GM12878 (cell line): ENCODE measurements at regions not wholly inside any gene's neighbourhood (a gene's known extent, or its start where the extent isn't known, plus 50 kb on each side); places are given as distances from the start of the nearest gene placed in this dataset.

Experiments used
- ATAC-seq: fragments of 200-7000 bp; cut with Tn5 transposase; 3 replicates; pipeline ENCODE4 v1.9.1; 2020; ENCODE audit warnings: mild to moderate bottlenecking, moderate library complexity
- BruUV-seq: library from RNA; stranded (reverse); fragments of 400-500 nt; replicated peaks from 2 replicates; lab custom pipeline; 2021; lab: Mats Ljungman, UMichigan
- CTCF ChIA-PET: fragments of 300-600 bp; sonication (Branson Sonifier 250); formaldehyde crosslinking; extraction: SDS; loops from one replicate; lab custom pipeline; 2021; ENCODE audit warnings: inconsistent platforms; lab: Yijun Ruan, JAX
- POLR2A ChIA-PET: fragments of 350-600 bp; formaldehyde crosslinking; extraction: SDS; loops from one replicate; lab custom pipeline; 2021; ENCODE audit warnings: inconsistent platforms; lab: Charles Lee
- RAD21 ChIA-PET: fragments of 300-600 bp; sonication (Branson Sonifier 250); formaldehyde crosslinking; loops from one replicate; lab custom pipeline; 2023; ENCODE audit warnings: antibody characterized with exemption; ENCODE audit not compliant: unreplicated experiment; lab: Charles Lee
- SMC1A ChIA-PET: fragments of 300-600 bp; sonication (Branson Sonifier 250); formaldehyde crosslinking; loops from one replicate; lab custom pipeline; 2023; ENCODE audit not compliant: unreplicated experiment, uncharacterized antibody; lab: Charles Lee
- DNase-seq: peaks from one replicate; pipeline ENCODE4 v3.0.0-alpha.2; 2011; ENCODE audit warnings: low read depth, low spot score
- FAIRE-seq: peaks from 3 replicates; lab custom pipeline; 2011; peaks lifted over from hg19 to GRCh38; lab: Jason Lieb, UNC
- H2AFZ ChIP-seq: 2 replicates; pipeline ENCODE4 v1.6.0; 2011; ENCODE audit warnings: low read depth, low read length, control low read depth; ENCODE audit not compliant: control insufficient read depth
- H3K27ac ChIP-seq: 2 replicates; pipeline ENCODE4 v1.5.1; 2011; ENCODE audit warnings: control low read depth; ENCODE audit not compliant: control insufficient read depth, insufficient read depth
- H3K27me3 ChIP-seq, 2 experiments: replicated peaks in 1 of 2; 2 replicates each; pipeline versions ENCODE4 v1.6.0 to v1.6.1; 2011; ENCODE audit warnings: low read length in 1 of 2; ENCODE audit not compliant: control insufficient read depth in 2 of 2, insufficient read depth in 2 of 2
- H3K36me3 ChIP-seq, 2 experiments: 2 replicates each; pipeline ENCODE4 v1.5.1; 2011; ENCODE audit warnings: low read length in 1 of 2; ENCODE audit not compliant: control insufficient read depth in 2 of 2, insufficient read depth in 2 of 2
- H3K4me1 ChIP-seq: 2 replicates; pipeline ENCODE4 v1.6.1; 2011; ENCODE audit warnings: mild to moderate bottlenecking, low read length, moderate library complexity, mixed read lengths; ENCODE audit not compliant: control insufficient read depth, insufficient read depth
- H3K4me2 ChIP-seq: 2 replicates; pipeline ENCODE4 v1.6.0; 2011; ENCODE audit warnings: control low read depth; ENCODE audit not compliant: control insufficient read depth, insufficient read depth
- H3K4me3 ChIP-seq: fragments of 200-600 bp; sonication (generic); 2 replicates; pipeline ENCODE4 v1.5.1; 2016
- H3K79me2 ChIP-seq: 2 replicates; pipeline ENCODE4 v1.6.0; 2011; ENCODE audit warnings: low read length; ENCODE audit not compliant: control insufficient read depth, insufficient read depth
- H3K9ac ChIP-seq: 2 replicates; pipeline ENCODE4 v1.8.0; 2011; ENCODE audit warnings: low read length, control low read depth, mixed read lengths; ENCODE audit not compliant: control insufficient read depth, insufficient read depth
- H3K9me3 ChIP-seq: replicated peaks from 3 replicates; pipeline ENCODE4 v1.5.1; 2011; ENCODE audit warnings: mild to moderate bottlenecking, low read length; ENCODE audit not compliant: control insufficient read depth, insufficient read depth
- H4K20me1 ChIP-seq: 2 replicates; pipeline ENCODE4 v1.6.0; 2011; ENCODE audit not compliant: control insufficient read depth, insufficient read depth
- HDAC2 ChIP-seq: fragments of 200-600 bp; sonication (generic); IDR thresholded peaks from 2 replicates; pipeline ENCODE4 v1.6.1; 2017
- HDAC6 ChIP-seq: fragments of 200-600 bp; sonication (generic); IDR thresholded peaks from one replicate; pipeline ENCODE4 v1.8.0; 2017; ENCODE audit warnings: antibody characterized with exemption; ENCODE audit not compliant: unreplicated experiment
- NFIC ChIP-seq: IDR thresholded peaks from 2 replicates; pipeline ENCODE4 v1.6.1; 2012; ENCODE audit warnings: low read depth, mild to moderate bottlenecking, inconsistent platforms, low read length, moderate library complexity
- NFXL1 ChIP-seq: fragments of 450-650 bp; IDR thresholded peaks from 2 replicates; pipeline ENCODE4 v1.6.1; 2017; ENCODE audit warnings: antibody characterized with exemption, mild to moderate bottlenecking, borderline replicate concordance
- NRF1 ChIP-seq: conservative IDR thresholded peaks from 2 replicates; pipeline ENCODE4 v1.6.1; 2011; ENCODE audit warnings: mild to moderate bottlenecking, low read depth, low read length, improper control_type of control experiment
- PAX5 ChIP-seq: IDR thresholded peaks from 2 replicates; pipeline ENCODE4 v1.6.1; 2011; ENCODE audit warnings: low read depth, low read length, borderline replicate concordance
- TCF3 ChIP-seq: IDR thresholded peaks from 2 replicates; pipeline ENCODE4 v1.6.1; 2012; ENCODE audit warnings: low read depth, mild to moderate bottlenecking, low read length, borderline replicate concordance; ENCODE audit not compliant: insufficient read depth
- ZNF207 ChIP-seq: fragments of 450-650 bp; IDR thresholded peaks from 2 replicates; pipeline ENCODE4 v1.6.1; 2014; ENCODE audit warnings: antibody characterized with exemption, mild to moderate bottlenecking, borderline replicate concordance
- ZNF274 ChIP-seq: IDR thresholded peaks from one replicate; pipeline ENCODE4 v1.8.0; 2011; ENCODE audit not compliant: insufficient read length, insufficient read depth
- WGBS: methylation state at CpG from one replicate; pipeline ENCODE4 v1.1.6; 2016; ENCODE audit warnings: low lambda C conversion rate; ENCODE audit not compliant: insufficient replicate concordance, insufficient coverage; ENCODE audit errors: missing lambda C conversion rate; 5-methylcytosine and 5-hydroxymethylcytosine counted together
- in situ Hi-C: fragments of 300-500 bp; cut with MboI; formaldehyde crosslinking; loops from 9 replicates; pipeline ENCODE4 v1.14.3; 2018; ENCODE audit warnings: mixed read lengths
- intact Hi-C: fragments of 100-400 bp; cut with micrococcal nuclease; formaldehyde crosslinking; loops from one replicate; pipeline ENCODE4 v1.14.2; 2022; ENCODE audit not compliant: unreplicated experiment
- TF ChIP-seq, protein P1 (sequence below): IDR thresholded peaks from 2 replicates; pipeline ENCODE4 v1.6.1; 2011; ENCODE audit warnings: borderline replicate concordance, low read depth, mild to moderate bottlenecking, moderate library complexity, low read length; ENCODE audit not compliant: insufficient read depth, poor library complexity, severe bottlenecking
- TF ChIP-seq, protein P2 (sequence below): fragments of 450-650 bp; formaldehyde crosslinking; IDR thresholded peaks from 2 replicates; pipeline ENCODE4 v1.4.0; 2022; ENCODE audit warnings: mild to moderate bottlenecking, moderate library complexity
- TF ChIP-seq, protein P3 (sequence below): fragments of 450-650 bp; IDR thresholded peaks from 2 replicates; pipeline ENCODE4 v1.6.1; 2016; ENCODE audit warnings: mild to moderate bottlenecking, moderate library complexity, borderline replicate concordance
- TF ChIP-seq, protein P4 (sequence below): IDR thresholded peaks from 2 replicates; pipeline ENCODE4 v1.6.1; 2012; ENCODE audit warnings: low read depth, low read length, improper control_type of control experiment

DNA sequence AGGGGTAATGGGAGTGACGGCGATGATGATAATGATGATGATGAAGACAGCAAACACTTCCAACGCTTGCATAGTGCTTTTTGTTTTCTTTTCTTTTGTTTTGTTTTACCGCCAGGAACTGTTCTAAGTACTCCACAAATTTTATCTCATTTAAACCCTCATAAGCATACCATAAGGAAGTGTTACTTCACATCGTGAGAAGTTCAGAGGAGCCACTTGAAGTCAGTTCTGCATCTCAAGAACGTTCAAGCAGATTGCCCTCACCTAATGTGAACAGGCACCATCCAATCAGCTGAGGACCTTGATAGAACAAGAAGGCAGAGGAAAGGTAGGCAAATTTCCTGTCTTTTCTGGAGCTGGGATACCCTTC is 104.1 kb downstream of the LSM3 start:
- peaks cover 2 to 4% of the 10 kb centered on the region in 2 experiments; a peak in 2 of 4 replicates for H3K27me3 ChIP-seq
- no peak overlapping the region for H2AFZ ChIP-seq
- H4K20me1 ChIP-seq, result no peaks in the 10 kb centered on the region
- H3K79me2 ChIP-seq, result no peaks in the 10 kb centered on the region
- no peak for FAIRE-seq
- intact Hi-C loops (no loop called here), in situ Hi-C loops (no loop called here)
- ChIA-PET CTCF (no interaction called here), RAD21 (no interaction called here), SMC1A (no interaction called here), POLR2A (no interaction called here)
- no peaks in the 10 kb centered on the region for H3K36me3 ChIP-seq
- no peak overlapping the region for H3K27ac ChIP-seq
- no peak overlapping the region for H3K4me3 ChIP-seq
- no peak overlapping the region for H3K9ac ChIP-seq
- no TSS peak for BruUV-seq
- no peak for DNase-seq
- WGBS, result 48% methylated on average over 6 of the region's 6 CpGs
- no peaks in the 10 kb centered on the region for H3K9me3 ChIP-seq
- no peaks in the 10 kb centered on the region for H3K4me1 ChIP-seq
- no peak overlapping the region for H3K4me2 ChIP-seq
- no peak for ATAC-seq
- TF ChIP-seq NFIC, result no peak
- TF ChIP-seq, protein P1, sequence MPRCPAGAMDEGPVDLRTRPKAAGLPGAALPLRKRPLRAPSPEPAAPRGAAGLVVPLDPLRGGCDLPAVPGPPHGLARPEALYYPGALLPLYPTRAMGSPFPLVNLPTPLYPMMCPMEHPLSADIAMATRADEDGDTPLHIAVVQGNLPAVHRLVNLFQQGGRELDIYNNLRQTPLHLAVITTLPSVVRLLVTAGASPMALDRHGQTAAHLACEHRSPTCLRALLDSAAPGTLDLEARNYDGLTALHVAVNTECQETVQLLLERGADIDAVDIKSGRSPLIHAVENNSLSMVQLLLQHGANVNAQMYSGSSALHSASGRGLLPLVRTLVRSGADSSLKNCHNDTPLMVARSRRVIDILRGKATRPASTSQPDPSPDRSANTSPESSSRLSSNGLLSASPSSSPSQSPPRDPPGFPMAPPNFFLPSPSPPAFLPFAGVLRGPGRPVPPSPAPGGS, result no peak
- no peak for TF ChIP-seq TCF3
- no peak for TF ChIP-seq ZNF207
- TF ChIP-seq PAX5, result no peak
- no peak for TF ChIP-seq HDAC2
- TF ChIP-seq, protein P2, sequence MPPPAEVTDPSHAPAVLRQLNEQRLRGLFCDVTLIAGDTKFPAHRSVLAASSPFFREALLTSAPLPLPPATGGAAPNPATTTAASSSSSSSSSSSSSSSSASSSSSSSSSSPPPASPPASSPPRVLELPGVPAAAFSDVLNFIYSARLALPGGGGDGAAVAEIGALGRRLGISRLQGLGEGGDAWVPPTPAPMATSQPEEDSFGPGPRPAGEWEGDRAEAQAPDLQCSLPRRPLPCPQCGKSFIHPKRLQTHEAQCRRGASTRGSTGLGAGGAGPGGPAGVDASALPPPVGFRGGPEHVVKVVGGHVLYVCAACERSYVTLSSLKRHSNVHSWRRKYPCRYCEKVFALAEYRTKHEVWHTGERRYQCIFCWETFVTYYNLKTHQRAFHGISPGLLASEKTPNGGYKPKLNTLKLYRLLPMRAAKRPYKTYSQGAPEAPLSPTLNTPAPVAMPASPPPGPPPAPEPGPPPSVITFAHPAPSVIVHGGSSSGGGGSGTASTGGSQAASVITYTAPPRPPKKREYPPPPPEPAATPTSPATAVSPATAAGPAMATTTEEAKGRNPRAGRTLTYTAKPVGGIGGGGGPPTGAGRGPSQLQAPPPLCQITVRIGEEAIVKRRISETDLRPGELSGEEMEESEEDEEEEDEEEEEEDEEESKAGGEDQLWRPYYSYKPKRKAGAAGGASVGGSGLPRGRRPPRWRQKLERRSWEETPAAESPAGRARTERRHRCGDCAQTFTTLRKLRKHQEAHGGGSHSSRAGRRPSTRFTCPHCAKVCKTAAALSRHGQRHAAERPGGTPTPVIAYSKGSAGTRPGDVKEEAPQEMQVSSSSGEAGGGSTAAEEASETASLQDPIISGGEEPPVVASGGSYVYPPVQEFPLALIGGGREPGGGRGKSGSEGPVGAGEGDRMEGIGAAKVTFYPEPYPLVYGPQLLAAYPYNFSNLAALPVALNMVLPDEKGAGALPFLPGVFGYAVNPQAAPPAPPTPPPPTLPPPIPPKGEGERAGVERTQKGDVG (CRISPR knock-in tag), result no peak
- TF ChIP-seq, protein P3, sequence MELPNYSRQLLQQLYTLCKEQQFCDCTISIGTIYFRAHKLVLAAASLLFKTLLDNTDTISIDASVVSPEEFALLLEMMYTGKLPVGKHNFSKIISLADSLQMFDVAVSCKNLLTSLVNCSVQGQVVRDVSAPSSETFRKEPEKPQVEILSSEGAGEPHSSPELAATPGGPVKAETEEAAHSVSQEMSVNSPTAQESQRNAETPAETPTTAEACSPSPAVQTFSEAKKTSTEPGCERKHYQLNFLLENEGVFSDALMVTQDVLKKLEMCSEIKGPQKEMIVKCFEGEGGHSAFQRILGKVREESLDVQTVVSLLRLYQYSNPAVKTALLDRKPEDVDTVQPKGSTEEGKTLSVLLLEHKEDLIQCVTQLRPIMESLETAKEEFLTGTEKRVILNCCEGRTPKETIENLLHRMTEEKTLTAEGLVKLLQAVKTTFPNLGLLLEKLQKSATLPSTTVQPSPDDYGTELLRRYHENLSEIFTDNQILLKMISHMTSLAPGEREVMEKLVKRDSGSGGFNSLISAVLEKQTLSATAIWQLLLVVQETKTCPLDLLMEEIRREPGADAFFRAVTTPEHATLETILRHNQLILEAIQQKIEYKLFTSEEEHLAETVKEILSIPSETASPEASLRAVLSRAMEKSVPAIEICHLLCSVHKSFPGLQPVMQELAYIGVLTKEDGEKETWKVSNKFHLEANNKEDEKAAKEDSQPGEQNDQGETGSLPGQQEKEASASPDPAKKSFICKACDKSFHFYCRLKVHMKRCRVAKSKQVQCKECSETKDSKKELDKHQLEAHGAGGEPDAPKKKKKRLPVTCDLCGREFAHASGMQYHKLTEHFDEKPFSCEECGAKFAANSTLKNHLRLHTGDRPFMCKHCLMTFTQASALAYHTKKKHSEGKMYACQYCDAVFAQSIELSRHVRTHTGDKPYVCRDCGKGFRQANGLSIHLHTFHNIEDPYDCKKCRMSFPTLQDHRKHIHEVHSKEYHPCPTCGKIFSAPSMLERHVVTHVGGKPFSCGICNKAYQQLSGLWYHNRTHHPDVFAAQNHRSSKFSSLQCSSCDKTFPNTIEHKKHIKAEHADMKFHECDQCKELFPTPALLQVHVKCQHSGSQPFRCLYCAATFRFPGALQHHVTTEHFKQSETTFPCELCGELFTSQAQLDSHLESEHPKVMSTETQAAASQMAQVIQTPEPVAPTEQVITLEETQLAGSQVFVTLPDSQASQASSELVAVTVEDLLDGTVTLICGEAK, result no peak
- TF ChIP-seq, protein P4, sequence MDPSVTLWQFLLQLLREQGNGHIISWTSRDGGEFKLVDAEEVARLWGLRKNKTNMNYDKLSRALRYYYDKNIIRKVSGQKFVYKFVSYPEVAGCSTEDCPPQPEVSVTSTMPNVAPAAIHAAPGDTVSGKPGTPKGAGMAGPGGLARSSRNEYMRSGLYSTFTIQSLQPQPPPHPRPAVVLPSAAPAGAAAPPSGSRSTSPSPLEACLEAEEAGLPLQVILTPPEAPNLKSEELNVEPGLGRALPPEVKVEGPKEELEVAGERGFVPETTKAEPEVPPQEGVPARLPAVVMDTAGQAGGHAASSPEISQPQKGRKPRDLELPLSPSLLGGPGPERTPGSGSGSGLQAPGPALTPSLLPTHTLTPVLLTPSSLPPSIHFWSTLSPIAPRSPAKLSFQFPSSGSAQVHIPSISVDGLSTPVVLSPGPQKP, result no peak
- TF ChIP-seq NFXL1, result no peak
- TF ChIP-seq NRF1, result no peak
- no peak for TF ChIP-seq HDAC6
- no peak for TF ChIP-seq ZNF274
